GM21737 (cell line): ENCODE measurements at regions not wholly inside any gene's neighbourhood (a gene's known extent, or its start where the extent isn't known, plus 50 kb on each side); places are given as distances from the start of the nearest gene placed in this dataset.
"Not testable (repeated sequence)": the region's sequence is repeated elsewhere in the genome, so short reads cannot be mapped to it uniquely, and the experiment has no call there.

Source experiments
- ATAC-seq: cut with Tn5 transposase; IDR thresholded peaks from one replicate; pipeline ENCODE4 v1.9.1; 2021; ENCODE audit warnings: mild to moderate bottlenecking, moderate library complexity; ENCODE audit not compliant: unreplicated experiment

DNA sequence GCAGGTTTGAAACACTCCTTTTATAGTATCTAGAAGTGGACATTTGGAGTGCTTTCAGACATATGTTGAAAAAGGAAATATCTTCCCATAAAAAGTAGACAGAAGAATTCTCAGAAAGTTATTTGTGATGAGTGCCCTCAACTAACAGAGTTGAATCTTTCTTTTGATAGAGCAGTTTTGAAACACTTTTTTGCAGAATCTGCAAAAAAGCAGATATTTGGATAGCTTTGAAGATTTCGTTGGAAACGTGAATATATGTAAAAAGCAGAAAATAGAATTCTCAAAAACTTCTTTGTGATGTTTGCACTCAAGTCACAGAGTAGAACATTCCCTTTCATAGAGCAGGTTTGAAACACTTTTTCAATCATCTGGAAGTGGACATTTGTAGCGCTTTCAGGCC, 676.4 kb upstream of the ZNF337 start:
- not testable (repeated sequence) for ATAC-seq

DNA sequence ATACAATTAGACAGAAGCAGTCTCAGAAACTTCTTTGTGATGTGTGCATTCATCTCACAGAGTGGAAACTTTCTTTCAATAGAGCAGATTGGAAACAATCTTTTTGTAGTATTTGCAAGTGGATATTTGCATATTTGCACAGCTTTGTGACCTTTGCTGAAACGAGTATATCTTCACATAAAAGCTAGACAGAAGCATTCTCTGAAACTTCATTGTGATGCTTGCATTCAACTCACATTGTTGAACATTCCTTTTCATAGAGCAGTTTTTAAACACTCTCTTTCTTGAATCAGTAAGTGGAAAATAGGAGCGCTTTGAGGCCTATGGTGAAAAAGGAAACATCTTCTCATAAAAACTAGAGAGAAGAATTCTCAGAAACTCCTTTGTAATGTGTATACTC, 657.9 kb upstream of the ZNF337 start:
- ATAC-seq = no peak

DNA sequence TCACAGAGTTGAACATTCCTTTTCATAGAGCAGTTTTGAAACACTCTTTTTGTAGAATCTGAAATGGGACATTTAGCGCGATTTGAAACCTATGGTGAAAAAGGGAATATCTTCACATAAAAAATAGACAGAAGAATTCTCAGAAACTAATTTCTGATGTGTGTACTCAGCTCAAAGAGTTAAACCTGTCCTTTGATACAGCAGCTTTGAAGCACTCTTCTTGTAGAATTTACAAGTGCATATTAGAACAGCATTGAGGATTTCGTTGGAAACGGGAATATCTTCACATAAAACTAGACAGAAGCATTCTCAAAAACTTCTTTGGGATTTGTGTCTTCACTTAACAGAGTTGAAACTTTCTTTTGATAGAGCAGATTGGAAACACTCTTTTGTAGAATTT, 650.7 kb upstream of the ZNF337 start:
- ATAC-seq = no peak

DNA sequence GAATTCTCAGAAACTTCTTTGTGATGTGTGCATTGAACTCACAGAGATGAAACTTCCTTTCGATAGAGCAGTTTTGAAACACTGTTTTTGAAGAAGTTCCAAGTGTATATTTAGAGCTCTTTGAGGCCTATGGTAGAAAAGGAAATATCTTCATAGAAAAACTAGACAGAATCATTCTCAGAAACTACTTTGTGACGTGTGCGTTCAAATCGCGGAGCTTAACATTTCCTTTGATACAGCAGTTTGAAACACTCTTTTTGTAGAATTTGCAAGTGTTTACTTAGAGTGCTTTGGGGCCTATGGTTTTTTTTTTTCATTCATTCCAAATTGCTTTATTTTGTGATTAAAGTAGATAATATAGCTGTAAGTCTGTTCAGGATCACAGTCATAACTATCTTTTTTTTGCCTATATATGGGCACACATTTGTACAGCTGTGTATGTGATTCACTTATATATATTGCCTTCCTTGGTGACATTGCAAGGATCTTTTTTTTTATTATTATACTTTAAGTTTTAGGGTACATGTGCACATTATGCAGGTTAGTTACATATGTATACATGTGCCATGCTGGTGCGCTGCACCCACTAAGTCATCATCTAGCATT, 643.9 kb upstream of the ZNF337 start:
- not testable (repeated sequence) for ATAC-seq

DNA sequence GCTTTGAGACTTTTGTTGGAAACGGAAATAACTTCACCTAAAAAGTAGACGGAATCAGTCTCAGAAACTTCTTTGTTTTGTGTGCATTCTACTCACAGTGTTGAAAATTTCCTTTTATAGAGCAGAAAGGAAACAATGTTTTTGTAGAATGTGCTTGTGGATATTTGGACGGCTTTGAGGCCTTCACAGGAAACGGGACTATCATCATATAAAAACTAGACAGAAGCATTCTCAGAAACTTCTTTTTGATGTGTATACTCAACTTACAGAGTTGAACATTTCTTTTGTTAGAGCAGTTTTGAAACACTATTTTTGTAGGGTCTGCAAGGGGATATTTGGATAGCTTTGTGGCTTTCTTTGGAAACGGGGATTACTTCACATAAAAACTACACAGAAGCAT, 627.5 kb upstream of the ZNF337 start:
- no peak for ATAC-seq

DNA sequence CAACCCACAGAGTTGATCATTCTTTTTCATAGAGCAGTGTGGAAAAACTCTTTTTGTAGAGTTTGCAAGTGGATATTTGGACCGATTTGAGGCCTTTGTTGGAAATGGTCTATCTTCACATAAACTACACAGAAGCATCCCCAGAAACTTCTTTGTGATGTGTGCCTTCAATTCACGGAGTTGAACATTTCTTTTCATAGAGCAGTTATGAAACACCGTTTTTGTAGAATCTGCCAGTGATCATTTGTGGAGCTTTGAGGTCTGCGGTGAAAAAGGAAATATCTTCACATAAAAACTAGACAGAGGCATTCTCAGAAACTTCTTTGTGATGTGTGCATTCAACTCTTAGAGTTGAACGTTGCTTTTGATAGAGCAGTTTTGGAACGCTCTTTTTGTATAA, 618.4 kb upstream of the ZNF337 start:
- ATAC-seq = no peak

DNA sequence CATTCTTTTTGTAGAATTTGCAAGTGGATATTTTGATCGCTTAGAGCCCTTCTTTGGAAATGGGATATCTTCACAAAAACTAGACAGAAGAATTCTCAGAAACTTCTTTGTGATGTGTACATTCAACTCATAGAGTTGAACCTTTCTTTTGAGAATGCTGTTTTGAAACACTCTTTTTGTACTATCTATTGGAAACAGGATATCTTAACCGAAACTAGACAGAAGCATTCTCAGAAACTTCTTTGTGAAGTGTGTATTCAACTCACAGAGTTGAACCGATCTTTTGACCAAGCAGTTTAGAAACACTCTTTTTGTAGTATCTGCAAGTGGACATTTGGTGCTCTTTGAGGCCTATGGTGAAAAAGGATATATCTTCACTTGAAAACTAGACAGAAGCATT, 613.1 kb upstream of the ZNF337 start:
- not testable (repeated sequence) for ATAC-seq

DNA sequence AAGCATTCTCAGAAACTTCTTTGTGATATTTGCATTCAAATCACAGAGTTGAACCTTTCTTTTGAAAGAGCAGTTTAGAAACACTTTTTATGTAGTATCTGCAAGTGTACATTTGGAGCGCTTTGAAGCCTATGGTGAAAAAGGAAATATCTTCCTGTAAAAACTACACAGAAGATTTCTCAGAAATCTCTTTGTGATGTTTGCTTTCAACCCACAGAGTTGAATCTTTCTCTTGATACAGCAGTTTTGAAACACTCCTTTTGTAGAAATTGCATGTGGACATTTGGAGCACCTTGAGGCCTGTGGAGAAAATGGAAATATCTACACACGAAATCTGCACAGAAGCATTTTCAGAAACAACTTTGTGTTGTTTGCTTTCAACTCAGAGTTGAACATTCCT, 612.3 kb upstream of the ZNF337 start:
- no peak for ATAC-seq

DNA sequence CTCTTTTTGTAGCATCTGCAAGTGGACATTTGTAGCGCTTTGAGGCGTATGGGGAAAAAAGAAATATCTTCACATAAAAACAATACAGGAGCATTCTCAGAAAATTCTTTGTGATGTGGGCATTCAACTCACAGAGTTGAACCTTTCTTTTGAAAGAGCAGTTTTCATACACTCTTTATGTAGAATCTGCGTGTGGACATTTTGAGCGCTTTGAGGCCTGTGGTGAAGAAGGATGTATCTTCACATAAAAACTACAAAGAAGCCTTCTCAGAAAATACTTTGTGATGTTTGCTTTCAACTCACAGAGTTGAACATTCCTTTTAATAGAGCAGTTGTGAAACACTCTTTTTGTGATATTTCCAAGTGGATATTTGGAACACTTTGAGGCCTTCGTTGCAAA, 598.4 kb upstream of the ZNF337 start:
- ATAC-seq = no peak

DNA sequence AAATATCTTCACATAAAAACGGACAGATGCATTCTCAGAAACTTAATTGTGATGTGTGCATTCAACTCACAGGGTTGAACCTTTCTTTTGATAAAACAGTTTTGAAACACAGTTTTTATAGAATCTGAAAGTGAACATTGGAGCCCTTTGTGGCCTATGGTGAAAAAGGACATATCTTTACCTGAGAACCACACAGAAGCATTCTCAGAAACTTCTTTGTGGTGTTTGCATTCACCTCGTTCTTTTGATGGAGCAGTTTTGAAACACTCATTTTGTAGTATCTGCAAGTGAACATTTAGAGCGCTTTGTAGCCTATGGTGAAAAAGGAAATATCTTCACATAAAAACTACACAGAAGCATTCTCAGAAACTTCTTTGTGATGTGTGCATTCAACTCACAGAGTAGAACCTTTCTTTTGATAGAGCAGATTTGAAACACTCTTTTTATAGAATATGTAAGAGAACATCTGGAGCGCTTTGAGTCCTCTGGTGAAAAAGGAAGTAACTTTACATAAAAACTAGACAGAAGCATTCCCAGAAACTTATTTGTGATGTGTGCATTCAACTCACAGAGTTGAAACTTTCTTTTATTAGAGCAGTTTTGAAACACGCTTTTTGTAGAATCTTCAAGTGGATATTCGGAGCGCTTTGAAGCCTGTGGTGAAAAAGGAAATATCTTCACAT, 591.9 kb upstream of the ZNF337 start:
- not testable (repeated sequence) for ATAC-seq

DNA sequence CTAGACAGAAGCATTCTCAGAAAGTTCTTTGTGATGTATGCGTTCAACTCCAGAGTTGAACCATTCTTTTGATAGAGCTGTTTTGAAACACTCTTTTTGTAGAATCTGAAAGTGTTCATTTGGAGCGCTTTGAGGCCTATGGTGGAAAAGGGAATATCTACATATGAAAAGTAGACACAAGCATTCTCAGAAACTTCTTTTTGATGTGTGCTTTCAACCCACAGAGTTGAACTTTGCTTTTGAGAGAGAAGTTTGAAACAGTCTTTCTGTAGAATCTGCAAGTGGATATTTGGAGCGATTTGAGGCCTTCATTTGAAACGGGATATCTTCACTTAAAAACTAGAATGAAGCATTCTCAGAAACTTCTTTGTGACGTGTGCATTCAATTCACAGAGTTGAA, 582.6 kb upstream of the ZNF337 start:
- ATAC-seq = no peak

DNA sequence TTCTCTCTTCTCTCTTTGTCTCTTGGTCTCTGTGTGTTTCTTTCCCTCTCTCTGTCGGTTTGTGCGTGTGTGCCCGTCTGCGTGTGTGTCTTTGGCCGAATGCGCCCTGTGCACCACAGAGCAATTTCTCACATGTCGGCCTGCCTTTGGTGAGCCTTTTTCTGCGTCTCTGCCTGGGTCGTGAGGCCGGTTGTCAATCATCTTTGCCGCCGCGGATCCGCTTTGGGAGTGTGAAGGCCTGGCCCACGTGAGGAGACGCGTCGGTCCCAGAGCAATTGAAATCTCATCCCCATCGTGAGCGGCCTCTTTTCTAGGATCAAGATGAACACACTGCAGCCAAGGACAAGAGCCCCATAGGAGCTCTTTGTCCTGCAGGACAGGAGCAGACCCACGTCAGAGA, 580.7 kb upstream of the ZNF337 start:
- ATAC-seq = no peak

DNA sequence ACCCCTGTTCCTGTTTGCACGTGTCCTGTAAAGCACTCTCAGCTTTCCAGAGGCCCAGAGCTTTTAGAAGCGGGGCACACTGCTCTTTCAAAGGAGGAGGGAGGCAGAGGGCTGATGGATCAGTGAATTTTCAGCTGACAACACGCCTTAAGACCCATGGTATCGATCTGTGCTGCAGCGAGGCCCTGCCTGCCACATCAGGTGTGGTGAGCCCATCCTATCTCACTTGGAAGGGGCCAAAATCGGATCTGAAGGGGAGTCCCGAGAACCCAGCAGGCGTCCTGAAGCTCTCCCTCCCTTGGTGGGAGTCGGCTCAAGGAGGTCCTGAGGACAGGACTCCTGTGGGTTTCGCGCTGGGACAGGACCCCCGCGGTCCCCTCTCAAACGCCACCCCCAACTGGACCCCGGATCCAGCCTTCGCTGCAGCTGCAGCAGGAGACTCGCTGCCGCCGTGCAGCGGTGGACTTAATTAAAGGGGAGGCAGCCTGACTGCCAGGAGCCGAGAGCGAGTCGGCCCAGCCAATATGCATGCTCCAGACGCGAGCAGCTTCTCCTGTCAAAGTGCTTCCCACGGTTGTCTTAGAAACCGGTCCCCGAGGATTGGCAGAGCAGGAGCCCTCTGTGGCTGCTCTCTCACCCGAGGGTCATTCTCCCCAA, 580.0 kb upstream of the ZNF337 start:
- ATAC-seq = no peak

DNA sequence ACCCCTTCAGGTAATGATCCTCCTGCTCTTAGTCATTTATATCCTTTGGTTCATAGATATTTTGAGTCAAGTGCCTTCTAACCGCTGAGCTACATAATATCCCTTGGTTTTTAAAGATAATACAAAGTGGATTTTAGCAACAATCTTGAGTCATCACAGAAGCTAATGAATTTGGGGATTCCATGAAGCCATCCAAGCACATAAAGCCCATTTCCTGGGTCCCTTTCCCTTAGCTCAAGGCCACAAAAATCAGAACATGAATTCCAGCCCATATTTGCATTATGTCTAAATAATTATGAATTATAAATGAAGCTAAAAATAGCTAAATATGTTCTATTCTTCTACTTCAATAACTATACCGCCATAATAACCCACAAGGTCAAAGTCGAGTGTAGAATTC, 572.1 kb upstream of the ZNF337 start:
- not testable (repeated sequence) for ATAC-seq

DNA sequence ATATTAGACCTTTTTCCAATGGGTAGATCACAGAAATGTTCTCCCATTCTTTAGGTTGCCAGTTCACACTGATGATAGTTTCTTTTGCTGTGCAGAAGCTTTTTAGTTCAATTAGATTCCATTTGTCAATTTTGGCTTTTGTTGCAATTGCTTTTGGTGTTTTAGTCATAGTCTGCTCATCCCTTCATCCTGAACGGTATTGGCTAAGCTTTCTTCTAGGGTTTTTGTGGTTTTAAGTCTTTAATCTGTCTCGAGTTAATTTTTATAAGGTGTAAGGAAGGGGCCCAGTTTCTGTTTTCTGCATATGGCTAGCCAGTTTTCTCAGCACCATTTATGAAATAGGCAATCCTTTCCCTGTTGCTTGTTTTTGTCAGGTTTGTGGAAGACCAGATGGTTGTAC, 564.3 kb upstream of the ZNF337 start:
- ATAC-seq = not testable (repeated sequence)

DNA sequence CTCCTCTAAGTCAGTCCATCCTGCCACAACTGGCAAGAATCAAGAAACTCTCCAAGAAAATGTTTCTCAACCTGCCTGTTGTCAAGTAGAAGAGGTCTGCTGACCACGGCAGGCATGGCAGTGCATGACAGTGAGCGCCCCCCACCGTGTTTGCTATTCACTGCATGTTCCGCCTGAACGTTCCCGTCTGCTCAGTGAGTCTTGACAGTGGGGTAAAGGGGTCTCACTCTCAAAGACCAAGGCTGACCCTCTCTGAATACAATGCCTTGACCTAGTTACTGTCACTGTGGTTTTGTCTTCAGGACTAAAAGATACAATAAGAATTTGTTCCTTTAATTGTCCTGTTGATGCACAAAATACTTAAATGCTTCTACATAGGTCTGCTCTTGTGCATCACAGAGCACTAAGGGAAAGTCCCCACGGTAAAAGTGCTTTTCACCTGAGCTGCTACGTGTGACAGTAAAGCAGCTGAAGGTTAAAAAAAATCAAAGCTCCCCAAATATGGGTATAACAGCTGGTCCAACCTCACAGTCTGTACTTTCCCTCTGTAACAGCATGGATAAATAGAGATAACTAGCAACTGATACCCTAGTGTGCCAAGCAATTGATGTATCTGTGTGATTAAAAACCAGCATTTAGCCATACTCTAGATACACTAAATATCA, 555.8 kb upstream of the ZNF337 start:
- not testable (repeated sequence) for ATAC-seq

DNA sequence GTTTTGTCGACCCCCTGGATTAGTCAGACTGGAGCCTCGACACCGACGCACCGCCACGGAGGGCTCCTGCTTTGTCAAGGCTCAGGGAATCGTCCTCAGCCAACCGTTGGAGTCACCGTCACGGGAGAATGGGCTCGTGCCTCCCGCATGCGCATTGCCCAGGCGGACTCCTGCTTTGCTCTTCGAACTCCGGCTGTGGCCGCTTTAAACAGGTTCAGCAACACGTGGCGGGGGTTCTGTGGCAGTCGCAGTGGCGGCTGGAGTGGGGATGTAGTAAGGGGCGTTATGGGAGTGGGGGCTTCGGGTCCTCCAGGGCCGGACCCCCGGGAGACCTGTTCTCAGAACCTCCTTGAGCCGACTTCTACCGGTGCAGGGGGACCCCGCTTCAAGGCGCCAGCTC, 554.7 kb upstream of the ZNF337 start:
- not testable (repeated sequence) for ATAC-seq

DNA sequence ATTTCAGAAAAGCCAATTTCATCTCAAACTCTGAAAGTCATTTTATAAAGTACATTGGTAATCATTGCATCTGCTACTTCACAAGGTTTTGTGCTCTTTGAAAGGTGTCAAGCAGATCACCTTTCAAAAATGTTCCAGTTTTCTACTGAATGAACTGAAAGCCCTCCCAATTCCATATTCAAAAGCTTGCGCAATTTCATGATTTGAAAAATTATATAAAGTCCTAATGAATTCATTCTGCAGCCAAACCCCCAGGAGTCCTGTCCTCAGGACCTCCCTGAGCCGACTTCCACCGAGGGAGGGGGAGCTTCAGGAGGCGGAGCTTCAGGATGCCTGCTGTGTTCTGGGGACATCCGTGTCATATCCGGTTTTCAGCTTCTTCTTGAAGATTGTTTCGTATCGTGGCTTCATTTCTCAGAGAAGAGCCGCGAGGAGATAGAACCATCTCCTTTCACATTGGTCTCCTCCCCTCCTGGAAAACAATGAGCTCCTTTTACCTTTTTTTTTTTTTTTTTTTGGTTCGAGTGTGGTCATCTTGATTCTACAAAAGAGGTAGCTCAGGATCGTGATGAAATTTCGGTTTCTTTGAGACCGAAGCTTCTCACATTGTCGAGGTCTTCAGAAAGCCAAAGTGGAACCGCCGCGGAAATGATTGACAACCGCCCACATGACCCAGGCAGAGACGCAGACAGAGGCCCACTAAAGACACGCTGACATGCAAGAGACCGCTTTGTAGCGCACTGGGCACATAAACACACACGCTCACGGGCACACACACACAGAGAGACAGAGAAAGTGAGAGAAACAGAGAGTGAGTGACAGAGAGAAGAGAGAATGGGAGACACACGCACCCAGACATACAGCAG, 553.8 kb upstream of the ZNF337 start:
- ATAC-seq = not testable (repeated sequence)

DNA sequence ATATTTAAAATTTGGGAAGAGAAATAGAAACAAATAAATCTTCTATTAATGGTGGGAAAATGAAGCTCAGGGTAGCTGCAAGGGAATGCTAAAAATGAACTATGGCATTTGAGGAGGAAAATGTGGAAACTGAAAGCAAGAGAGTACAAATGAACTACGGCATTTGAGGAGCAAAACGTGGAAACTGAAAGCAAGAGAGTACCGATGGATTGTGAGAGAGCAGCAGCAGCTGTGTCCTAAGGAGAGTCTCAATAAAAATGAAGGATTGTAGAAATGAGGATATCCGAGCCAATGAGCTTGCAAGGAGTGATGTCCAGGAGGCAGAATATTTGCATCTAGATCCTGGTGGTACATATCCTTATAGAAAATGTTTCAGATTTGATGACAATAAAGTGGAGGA, 547.1 kb upstream of the ZNF337 start:
- no peak for ATAC-seq

DNA sequence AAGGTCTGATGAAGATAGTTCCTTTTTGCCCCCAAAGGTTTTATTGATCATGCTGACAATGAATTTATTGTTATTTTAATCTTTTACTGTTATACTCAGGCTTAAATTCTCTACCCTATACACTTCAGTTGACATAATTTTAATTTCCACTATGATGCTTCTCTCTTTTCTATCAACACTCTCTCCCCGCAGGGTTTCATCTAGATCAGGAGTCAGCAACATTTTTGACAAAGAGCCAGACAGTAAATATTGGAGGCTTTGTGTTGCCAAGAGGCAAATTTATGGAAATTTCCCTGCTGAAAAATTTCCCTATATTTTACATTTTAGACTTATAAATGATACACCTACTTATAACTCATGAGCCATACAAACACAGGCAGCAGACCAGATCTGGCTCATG, 524.0 kb upstream of the ZNF337 start:
- ATAC-seq = not testable (repeated sequence)

DNA sequence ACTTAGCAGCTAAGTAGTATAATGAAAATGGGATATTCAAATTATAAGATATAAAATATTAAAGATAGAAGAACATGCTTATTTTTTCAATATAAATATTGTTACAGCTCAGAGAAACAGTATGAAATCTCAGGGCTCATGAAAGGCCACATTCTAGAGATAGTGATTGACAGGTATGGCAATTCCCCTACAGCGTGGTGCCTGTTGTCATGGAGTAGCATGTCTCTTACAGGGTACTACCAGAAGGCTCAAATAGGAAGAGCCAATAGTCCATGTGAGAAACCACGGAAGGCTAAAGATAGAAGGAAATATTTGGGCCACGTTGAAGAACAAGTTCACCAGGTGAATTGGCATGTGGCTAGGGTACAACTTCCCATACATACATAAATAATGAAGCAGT, 522.9 kb upstream of the ZNF337 start:
- ATAC-seq = not testable (repeated sequence)
